Tibial nerve (tissue), 4 donors: ENCODE measurements at regions not wholly inside any gene's neighbourhood (a gene's known extent, or its start where the extent isn't known, plus 50 kb on each side); places are given as distances from the start of the nearest gene placed in this dataset.

Source experiments
- EP300 ChIP-seq, 2 donors: sonication (generic); formaldehyde crosslinking; IDR thresholded peaks; one replicate each; pipeline ENCODE4 v1.6.1; 2017; ENCODE audit warnings: antibody characterized with exemption in 2 of 2, mild to moderate bottlenecking in 1 of 2
- TF ChIP-seq, protein P1 (sequence below), 5 experiments: fragments of 200-600 bp in 3 of 5; fragments of 450-650 bp in 2 of 5; sonication (generic) in 3 of 5; IDR thresholded peaks; one replicate each; pipeline ENCODE4 v1.5.1; 2016 to 2019; ENCODE audit warnings: antibody characterized with exemption in 5 of 5, mild to moderate bottlenecking in 3 of 5, moderate library complexity in 2 of 5

DNA sequence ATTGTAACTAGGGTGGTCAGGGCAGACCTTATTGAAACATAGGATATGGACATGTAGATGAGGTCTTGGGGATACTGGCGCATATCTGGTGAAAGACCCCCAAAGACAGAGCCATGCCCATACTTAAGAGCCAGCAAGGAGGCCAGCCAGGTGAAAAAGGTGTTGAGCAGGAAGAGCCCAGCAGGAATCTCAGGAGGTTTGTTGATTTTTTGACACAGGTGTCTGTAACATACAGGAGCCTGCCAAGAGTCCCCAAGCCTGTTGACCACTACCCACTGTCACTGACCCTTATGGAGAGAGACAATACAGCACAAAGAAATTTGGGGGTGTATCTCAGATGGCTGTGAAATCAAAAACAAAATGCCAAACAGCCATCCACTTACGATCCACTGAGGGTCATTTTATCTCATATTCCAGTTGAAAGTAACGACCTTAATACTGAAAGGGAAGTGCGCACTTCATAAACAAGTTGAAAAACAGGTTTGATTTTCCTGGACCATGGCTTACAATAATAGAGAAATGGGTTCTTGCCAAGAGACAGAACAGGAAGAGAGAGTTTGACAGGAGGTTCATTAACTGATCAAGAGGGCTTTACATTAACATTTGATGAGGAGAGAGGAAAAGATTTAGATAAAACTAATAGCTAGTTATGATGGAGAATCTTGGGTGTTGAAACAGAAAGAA lies 163.6 kb downstream of the GLUL start:
- TF ChIP-seq, protein P1, sequence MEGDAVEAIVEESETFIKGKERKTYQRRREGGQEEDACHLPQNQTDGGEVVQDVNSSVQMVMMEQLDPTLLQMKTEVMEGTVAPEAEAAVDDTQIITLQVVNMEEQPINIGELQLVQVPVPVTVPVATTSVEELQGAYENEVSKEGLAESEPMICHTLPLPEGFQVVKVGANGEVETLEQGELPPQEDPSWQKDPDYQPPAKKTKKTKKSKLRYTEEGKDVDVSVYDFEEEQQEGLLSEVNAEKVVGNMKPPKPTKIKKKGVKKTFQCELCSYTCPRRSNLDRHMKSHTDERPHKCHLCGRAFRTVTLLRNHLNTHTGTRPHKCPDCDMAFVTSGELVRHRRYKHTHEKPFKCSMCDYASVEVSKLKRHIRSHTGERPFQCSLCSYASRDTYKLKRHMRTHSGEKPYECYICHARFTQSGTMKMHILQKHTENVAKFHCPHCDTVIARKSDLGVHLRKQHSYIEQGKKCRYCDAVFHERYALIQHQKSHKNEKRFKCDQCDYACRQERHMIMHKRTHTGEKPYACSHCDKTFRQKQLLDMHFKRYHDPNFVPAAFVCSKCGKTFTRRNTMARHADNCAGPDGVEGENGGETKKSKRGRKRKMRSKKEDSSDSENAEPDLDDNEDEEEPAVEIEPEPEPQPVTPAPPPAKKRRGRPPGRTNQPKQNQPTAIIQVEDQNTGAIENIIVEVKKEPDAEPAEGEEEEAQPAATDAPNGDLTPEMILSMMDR (IDR thresholded peaks at IDR 0.05): no peak
- TF ChIP-seq EP300 (IDR thresholded peaks at IDR 0.05): no peak
